ENCODE measurements at regions not wholly inside any gene's neighbourhood (a gene's known extent, or its start where the extent isn't known, plus 50 kb on each side); places are given as distances from the start of the nearest gene placed in this dataset.

DNA sequence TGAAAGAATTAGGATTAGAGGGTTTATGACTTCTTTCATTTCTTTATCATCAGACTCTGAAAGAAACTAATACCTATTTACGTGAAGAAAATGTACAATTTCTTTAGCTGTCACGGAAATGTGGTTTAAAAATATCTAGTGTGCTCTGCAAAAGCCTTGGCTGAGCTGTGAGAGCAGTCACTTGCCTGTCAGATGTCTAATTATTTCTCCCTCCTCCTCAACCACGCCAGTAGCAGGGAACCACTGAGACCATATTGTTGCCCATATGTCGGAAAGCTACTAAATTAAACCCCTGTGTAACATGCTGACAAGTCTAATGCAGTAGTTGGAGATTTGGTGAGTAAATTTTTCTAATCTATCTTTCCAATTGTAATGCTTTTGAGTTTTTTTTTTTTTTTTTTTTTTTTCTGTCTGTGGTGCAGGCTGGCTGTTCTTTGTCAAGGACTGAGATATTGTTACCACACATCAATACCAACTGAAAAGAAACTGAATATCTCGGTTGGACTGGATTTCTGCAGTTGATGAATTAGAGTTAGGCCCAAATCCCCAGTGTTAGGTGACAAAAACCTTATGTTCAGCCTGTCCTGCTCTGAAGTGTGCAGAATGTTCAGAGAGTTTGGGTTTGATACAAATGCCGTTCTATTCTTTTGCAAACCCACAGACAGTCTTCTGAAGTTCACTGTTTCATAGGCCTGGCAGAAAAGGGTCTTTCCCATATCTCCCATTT lies 302.9 kb upstream of the SYNCRIP start:
- CTCF ChIA-PET = interaction anchor here (0.6 kb wide), 1 partner anchor 58 kb away, joined by 4 read pairs; no protein-coding TSS in a partner anchor
- TF ChIP-seq SP1 (IDR thresholded peaks at IDR 0.05) = no peak
- TF ChIP-seq BHLHE40 (IDR thresholded peaks at IDR 0.05; ENCODE audit: borderline replicate concordance) = no peak
- no peak for TF ChIP-seq TARDBP (IDR thresholded peaks at IDR 0.05)
- no peak for TF ChIP-seq FOXK2 (IDR thresholded peaks at IDR 0.05)
- TF ChIP-seq SUZ12 (IDR thresholded peaks at IDR 0.05) = no peak
- no peak for TF ChIP-seq LEF1 (IDR thresholded peaks at IDR 0.05; ENCODE audit: borderline replicate concordance)
- TF ChIP-seq PKNOX1 (IDR thresholded peaks at IDR 0.05) = no peak
- TF ChIP-seq CTBP1 (IDR thresholded peaks at IDR 0.05; ENCODE audit: borderline replicate concordance) = no peak
- no peak for TF ChIP-seq NFRKB (IDR thresholded peaks at IDR 0.05)
- TF ChIP-seq ARNT (IDR thresholded peaks at IDR 0.05) = no peak
- TF ChIP-seq ZNF384 (IDR thresholded peaks at IDR 0.05) = no peak
- no peak for TF ChIP-seq FOXM1 (IDR thresholded peaks at IDR 0.05; ENCODE audit: borderline replicate concordance)
- no peak for TF ChIP-seq ELF4 (IDR thresholded peaks at IDR 0.05)
- TF ChIP-seq L3MBTL2 (conservative IDR thresholded peaks at IDR 0.05) = no peak
- TF ChIP-seq FOXA1 (IDR thresholded peaks at IDR 0.05) = no peak
- TF ChIP-seq HDGF (IDR thresholded peaks at IDR 0.05; ENCODE audit: borderline replicate concordance) = no peak
- DNase-seq (ENCODE audit: extremely low spot score) = no peak
- POLR2A ChIA-PET = no interaction called here

GRCh38 chr6:85944776-85945175 lies 302.1 kb upstream of the SYNCRIP start:
- DNase-seq (ENCODE audit: extremely low spot score) = no peak
- ChIA-PET CTCF (no interaction called here), POLR2A (no interaction called here)
- TF ChIP-seq ZNF384 (IDR thresholded peaks at IDR 0.05) = no peak
- TF ChIP-seq HDGF (IDR thresholded peaks at IDR 0.05; ENCODE audit: borderline replicate concordance) = no peak
- no peak for TF ChIP-seq L3MBTL2 (conservative IDR thresholded peaks at IDR 0.05)
- no peak for TF ChIP-seq LEF1 (IDR thresholded peaks at IDR 0.05; ENCODE audit: borderline replicate concordance)
- TF ChIP-seq SUZ12 (IDR thresholded peaks at IDR 0.05) = no peak
- no peak for TF ChIP-seq NFRKB (IDR thresholded peaks at IDR 0.05)
- TF ChIP-seq PKNOX1 (IDR thresholded peaks at IDR 0.05) = no peak
- no peak for TF ChIP-seq SP1 (IDR thresholded peaks at IDR 0.05)
- no peak for TF ChIP-seq CTBP1 (IDR thresholded peaks at IDR 0.05; ENCODE audit: borderline replicate concordance)
- TF ChIP-seq TARDBP (IDR thresholded peaks at IDR 0.05) = no peak
- no peak for TF ChIP-seq ELF4 (IDR thresholded peaks at IDR 0.05)
- TF ChIP-seq FOXA1 (IDR thresholded peaks at IDR 0.05) = no peak
- TF ChIP-seq ARNT (IDR thresholded peaks at IDR 0.05) = no peak
- TF ChIP-seq FOXK2 (IDR thresholded peaks at IDR 0.05) = no peak

- CTCF ChIA-PET = no interaction called here
- no peak for TF ChIP-seq HDGF (IDR thresholded peaks at IDR 0.05; ENCODE audit: borderline replicate concordance)
- no peak for TF ChIP-seq ELF4 (IDR thresholded peaks at IDR 0.05)
- TF ChIP-seq LEF1 (IDR thresholded peaks at IDR 0.05; ENCODE audit: borderline replicate concordance) = no peak
- TF ChIP-seq L3MBTL2 (conservative IDR thresholded peaks at IDR 0.05) = no peak
- no peak for TF ChIP-seq SUZ12 (IDR thresholded peaks at IDR 0.05)
- TF ChIP-seq FOXM1 (IDR thresholded peaks at IDR 0.05; ENCODE audit: borderline replicate concordance) = no peak
- no peak for TF ChIP-seq PKNOX1 (IDR thresholded peaks at IDR 0.05)
- TF ChIP-seq TARDBP (IDR thresholded peaks at IDR 0.05) = no peak
- TF ChIP-seq ZNF384 (IDR thresholded peaks at IDR 0.05) = no peak
- no peak for TF ChIP-seq FOXA1 (IDR thresholded peaks at IDR 0.05)
- TF ChIP-seq ARNT (IDR thresholded peaks at IDR 0.05) = no peak
- no peak for TF ChIP-seq CTBP1 (IDR thresholded peaks at IDR 0.05; ENCODE audit: borderline replicate concordance)
- no peak for TF ChIP-seq BHLHE40 (IDR thresholded peaks at IDR 0.05; ENCODE audit: borderline replicate concordance)
- no peak for TF ChIP-seq SP1 (IDR thresholded peaks at IDR 0.05)
- TF ChIP-seq NFRKB (IDR thresholded peaks at IDR 0.05) = no peak
- no peak for DNase-seq (ENCODE audit: extremely low spot score)
- POLR2A ChIA-PET = no interaction called here
Measured at GRCh38 chr6:85942844-85943243, 300.2 kb upstream of the SYNCRIP start.

DNA sequence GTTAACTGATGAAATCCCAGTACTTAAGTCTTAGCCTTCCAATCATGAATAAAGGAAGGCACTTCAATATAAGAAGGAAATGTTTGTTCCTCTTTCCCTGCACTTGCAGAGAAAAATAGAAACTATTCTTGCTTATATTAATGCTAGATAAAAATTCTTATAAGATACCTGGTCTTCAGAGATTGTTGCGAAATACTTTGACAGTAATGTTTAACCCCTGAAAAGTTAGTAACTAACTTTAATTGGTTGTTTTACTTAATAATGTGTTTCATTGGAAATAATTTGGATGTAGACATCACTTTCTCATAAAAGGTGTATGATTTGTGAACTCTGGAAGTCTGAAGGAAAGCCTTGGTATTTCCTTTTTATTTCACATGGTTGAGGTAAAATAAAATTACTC lies 294.2 kb upstream of the SYNCRIP start:
- no peak for TF ChIP-seq SUZ12 (IDR thresholded peaks at IDR 0.05)
- TF ChIP-seq CTBP1 (IDR thresholded peaks at IDR 0.05; ENCODE audit: borderline replicate concordance) = no peak
- CTCF ChIA-PET = no interaction called here
- no peak for DNase-seq (ENCODE audit: extremely low spot score)
- POLR2A ChIA-PET = no interaction called here

DNA sequence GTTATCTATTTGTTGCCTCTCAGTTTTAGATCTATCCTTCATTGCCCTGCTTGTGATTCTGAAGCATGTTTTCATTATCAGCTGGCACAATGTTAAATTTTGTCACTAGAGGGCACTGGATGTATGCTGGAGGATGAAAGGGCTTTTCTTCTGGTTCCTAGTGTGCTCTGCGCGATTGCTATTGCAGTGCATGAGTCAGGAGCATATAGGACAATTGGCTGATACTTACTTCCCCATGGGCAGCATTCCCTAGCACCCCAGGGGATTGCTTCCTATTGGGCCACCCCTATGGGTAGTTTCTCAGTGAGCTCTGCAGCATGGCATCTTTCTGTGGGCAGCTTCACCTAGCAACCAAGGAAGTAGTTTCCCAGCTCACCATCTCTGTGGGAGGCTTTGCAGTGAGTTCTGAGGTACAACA lies 280.3 kb upstream of the SYNCRIP start:
- CTCF ChIA-PET = interaction anchor here (0.6 to 1.2 kb wide), 2 partner anchors 15 to 252 kb away, joined by 3 to 4 read pairs; no protein-coding TSS in a partner anchor
- POLR2A ChIA-PET = interaction anchor here (1.0 kb wide), 1 partner anchor 244 kb away, joined by 3 read pairs; no protein-coding TSS in a partner anchor
- peak; percentile 37 for DNase-seq (ENCODE audit: extremely low spot score)
- TF ChIP-seq HDGF (IDR thresholded peaks at IDR 0.05; ENCODE audit: borderline replicate concordance) = no peak
- no peak for TF ChIP-seq PKNOX1 (IDR thresholded peaks at IDR 0.05)
- no peak for TF ChIP-seq SP1 (IDR thresholded peaks at IDR 0.05)
- no peak for TF ChIP-seq ARNT (IDR thresholded peaks at IDR 0.05)
- TF ChIP-seq NFRKB (IDR thresholded peaks at IDR 0.05) = no peak
- TF ChIP-seq TARDBP (IDR thresholded peaks at IDR 0.05) = no peak
- TF ChIP-seq SUZ12 (IDR thresholded peaks at IDR 0.05) = no peak
- TF ChIP-seq FOXK2 (IDR thresholded peaks at IDR 0.05) = no peak
- no peak for TF ChIP-seq LEF1 (IDR thresholded peaks at IDR 0.05; ENCODE audit: borderline replicate concordance)
- TF ChIP-seq L3MBTL2 (conservative IDR thresholded peaks at IDR 0.05) = no peak
- no peak for TF ChIP-seq BHLHE40 (IDR thresholded peaks at IDR 0.05; ENCODE audit: borderline replicate concordance)
- TF ChIP-seq CTBP1 (IDR thresholded peaks at IDR 0.05; ENCODE audit: borderline replicate concordance) = no peak
- TF ChIP-seq FOXA1 (IDR thresholded peaks at IDR 0.05) = no peak
- TF ChIP-seq ELF4 (IDR thresholded peaks at IDR 0.05) = no peak

Measured in HEK293T (cell line).